ENCODE measurements at regions not wholly inside any gene's neighbourhood (a gene's known extent, or its start where the extent isn't known, plus 50 kb on each side); places are given as distances from the start of the nearest gene placed in this dataset.

DNA sequence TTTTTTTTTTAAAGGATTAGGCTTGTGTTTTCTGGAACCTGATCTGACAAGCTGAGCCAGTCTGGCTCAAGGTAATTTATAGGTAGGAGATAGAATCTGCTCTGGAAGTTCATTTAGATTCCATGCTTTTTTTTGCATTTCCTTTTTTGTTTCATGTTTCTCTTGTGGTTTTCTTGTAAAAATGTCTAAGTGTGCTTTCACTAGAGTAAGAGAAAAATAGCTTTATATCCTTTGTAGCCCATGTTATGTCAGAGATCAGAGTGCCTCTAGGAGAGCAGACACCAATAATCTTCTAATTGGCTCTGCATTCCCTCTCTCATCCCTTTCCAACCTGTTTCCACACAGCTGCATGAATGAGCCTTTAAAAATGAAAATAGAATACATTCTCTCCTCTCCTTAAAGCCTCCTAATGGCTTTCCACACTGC is 389.8 kb upstream of the KCNMB2 start:
- no peak for DNase-seq

DNA sequence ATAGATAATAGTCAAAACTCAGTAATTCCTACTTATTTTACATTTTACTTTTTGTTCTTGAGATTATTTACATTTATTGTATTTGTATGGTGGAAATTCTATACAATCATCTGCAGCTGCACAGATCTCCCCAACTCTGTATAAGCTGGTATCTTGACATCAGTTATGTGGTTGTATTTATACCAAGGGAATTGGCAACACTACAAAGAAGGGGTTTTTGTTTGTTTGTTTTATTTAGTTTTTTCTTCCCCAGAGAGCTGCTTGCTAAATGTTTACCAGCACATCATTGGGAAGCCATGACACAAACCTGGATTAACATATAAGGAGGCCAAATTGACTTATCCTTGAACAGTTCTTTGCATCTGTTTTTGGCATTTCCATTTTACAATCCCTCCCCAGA is 389.2 kb upstream of the KCNMB2 start:
- no peak for DNase-seq

DNA sequence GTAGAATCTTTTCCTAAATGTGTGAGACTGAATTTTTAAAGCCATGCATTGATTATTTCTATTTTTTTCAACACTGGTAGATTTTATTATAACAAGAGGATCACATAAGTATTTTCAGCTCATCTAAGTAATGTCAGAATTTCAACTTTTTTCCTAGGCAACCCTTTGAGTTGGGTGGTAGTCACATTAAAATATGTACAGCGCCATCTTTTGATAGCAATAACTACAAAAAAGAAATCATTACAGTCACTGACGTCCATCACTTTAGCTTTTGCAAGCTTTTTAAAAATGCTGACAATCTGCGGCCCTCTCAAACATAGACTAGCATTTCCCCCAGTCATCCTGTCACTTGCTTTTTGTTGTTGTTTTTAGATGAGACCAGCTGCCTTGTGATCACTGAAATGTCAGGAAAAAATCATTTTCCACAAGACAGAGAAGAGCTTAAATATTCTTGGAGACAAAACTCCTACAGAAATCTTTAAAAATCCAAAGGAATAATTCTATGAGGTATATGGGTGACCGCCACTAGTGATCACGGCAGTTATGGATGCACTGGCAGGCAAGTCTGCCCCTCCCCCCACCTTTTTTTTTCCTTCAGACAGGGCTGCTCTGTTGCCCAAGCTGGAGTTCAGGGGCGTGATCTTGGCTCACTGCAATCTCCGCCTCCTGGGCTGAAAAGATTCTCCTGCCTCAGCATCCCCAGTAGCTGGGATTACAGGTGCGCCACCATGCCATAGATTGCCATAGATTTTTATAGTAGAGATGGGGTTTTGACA is 384.0 kb upstream of the KCNMB2 start:
- DNase-seq: peak; percentile 10

DNA sequence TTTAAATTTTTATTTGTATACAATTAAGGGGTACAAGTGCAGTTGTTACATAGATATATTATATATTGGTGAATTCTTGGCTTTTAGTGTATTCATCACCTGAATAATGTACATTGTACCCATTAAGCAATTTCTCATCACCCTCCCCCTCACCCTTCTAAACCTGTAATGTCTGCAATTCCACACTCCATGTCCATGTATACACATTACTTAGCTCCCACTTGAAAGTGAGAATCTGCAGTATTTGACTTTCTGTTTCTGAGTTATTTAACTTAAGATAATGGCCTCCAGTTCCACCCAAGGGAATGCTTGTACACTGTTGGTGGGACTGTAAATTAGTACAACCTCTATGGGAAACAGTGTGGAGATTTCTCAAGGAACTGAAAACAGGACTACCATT is 383.2 kb upstream of the KCNMB2 start:
- no peak for DNase-seq

DNA sequence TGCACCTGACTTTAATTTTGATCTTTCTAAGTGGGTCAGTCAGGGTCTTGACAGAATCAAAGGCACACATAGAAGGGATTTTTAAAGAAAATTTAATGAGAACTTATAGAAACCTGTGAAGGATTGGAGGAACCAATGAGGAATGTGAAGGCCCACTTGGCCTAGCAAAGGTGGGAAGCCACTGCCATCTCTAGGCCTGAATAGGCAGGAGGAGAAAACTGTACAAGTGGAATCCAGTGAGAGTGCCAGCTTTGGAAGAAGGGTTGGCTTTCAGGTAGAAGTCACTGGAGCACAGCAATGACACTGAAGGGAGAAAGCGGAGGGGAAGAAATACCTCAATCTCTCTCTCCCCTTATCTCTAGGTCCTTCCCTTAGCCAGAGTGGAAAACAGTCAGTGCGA is 380.7 kb upstream of the KCNMB2 start:
- DNase-seq: peak; percentile 18

DNA sequence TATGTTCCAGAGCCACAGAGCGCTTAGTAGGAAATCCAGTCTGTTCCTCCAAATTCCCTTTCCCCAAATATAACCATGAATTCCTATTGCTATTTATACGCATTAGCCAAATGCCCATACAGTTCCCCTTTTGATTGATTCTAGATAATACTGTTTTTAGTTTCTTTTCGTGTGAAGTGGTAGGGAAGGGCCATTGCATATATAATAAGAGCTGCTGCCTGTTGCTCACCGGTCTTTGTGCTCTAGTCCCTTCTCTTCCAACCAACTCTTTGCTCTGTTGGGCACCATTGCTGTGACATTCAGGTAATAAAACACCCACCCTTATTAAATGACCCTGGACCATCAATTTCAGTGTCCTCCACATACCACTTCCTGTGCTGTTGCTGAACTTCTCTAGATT is 379.9 kb upstream of the KCNMB2 start:
- DNase-seq: no peak

DNA sequence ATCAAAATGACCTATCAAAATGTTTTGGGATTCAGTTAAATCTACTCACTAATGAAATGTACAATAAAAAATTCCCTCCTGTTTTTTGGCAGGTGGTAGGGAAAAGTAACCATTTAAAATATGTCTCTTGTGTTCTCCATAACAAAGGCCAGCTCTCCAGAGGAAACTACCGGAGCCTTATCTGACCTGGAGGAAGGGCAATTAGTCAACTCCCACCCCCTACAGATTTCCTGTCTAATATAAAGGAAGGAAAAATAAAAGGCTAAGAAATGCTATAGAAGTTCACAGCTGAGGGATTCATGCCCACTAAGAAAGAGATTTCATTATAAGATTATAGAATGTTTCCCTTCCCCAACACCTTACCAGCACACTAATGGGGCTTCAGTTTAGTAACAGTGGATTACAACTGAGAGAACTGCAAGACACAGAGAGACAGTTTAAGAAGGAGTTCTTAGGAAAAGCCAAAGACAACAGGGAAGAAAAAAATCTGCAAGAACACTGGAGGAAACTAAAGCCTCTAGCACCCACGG is 376.5 kb upstream of the KCNMB2 start:
- no peak for DNase-seq

DNA sequence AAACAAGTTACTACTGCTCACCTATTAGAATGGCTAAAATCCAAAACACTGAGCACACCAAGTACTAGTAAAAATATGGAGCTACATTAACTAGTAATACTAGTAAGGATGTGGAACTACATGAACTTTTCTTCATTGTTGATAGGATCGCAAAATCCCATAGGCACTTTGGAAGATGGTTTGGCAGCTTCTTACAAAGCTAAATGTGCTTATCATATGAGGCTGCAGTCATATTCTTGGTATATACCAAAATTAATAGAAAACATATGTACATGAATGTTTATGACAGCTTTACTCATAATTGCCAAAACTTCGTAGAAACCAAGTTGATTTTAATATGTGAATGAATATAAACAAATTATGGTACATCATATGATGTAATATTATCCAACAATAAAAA is 366.8 kb upstream of the KCNMB2 start:
- no peak for DNase-seq

DNA sequence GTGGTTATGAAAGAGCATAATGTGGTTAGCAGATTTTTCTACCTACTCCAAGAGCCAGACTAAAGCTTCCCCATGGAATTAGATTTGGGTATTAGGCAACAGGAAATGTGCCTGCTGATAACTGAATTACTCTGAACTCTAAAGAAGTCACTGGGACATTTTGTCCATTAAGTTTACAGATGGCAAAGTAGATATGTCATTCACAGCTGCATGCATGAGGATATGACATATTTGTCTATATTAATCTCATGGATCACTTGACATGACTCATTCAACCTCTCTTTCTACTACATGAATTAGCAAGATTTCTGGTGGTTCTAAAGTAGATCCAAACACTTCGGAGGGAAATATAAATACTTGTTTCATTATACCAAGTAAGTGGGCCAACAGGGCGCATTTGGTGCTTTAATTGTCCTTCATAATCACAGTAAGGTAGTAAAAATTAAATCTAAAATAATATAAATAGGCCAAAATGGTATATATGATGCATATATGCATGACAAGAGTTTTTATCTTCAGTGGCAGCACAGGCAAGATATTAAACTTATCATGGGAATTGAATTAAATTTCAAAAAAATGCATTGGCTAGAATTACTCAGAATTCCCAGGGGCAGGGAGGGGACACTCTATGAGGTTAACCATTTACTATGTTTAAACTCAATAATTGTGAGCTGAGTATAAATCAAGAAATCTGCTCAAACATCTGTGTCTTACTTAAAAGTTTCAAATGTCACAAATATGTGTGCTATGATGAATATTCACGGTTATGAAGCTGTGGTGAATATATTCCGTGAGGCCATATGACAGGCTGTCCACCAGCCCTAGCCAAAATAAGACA is 365.3 kb upstream of the KCNMB2 start:
- no peak for DNase-seq

DNA sequence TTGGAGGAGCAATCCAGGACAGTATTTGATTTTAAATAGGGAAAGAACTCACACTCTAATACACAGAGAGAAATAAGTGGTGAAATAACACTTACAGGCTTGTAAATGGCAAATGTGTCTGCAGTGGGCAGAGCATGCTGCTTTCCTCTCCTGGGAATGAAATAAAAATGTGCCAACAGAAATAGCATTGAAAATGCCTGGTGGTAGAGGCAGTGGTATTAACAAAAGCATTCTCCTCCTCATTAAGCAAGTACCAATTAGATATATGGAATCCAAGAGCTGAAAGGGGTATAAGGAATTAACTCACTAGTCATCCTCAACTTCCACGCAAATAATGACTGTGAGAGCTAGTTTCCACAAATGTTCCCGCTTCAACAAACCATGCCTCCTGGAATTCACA is 364.1 kb upstream of the KCNMB2 start:
- DNase-seq: no peak

DNA sequence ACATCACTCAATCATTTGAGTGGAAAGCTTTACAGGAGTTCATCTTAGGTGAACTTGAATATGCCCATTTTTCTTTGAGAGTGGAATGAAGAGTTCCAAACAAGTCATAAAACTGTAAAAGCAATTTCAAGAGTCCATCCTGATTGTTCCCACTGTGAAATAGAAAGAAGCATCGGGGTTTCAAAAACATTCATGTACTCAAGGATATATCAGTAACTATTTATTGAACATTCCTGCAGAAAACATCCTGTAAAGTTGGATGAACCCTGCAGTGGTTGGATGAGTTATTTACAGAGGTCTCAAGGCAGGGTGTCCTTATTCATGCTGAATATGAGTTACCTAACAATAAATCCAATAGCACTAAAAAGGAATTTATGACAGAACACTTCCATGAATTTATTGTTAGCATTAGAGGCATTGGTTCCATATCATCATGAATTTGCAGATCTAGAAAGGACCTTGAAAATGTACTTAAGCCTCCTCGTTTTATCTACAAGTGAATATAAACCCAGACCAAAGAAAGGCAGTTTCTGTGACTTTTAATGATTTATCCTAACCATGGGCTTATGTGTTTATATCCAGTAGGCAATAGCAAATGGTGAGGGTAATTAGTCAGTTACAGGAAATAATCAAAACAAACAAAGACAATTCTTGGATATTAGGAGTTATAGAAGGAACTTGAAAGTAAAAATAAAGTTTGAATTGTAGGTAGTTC is 361.9 kb upstream of the KCNMB2 start:
- no peak for DNase-seq

DNA sequence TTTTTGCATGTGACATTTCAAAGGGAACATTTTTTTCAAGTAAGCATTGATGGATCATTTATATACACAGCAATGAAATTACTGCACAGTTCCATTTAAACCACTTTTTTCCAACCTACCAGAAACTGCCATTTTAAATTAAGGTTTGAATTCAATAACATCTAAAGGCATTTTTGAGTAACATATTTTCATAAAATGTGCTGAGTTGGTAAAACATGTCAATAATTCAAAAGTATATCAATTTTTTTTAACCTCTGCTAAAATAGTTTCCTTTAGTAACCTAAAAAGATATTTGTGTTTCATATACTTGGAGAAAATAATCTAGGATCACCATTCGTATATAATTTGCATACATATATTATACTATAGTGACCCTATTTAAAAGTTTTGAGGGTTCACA is 355.1 kb upstream of the KCNMB2 start:
- DNase-seq: no peak

DNA sequence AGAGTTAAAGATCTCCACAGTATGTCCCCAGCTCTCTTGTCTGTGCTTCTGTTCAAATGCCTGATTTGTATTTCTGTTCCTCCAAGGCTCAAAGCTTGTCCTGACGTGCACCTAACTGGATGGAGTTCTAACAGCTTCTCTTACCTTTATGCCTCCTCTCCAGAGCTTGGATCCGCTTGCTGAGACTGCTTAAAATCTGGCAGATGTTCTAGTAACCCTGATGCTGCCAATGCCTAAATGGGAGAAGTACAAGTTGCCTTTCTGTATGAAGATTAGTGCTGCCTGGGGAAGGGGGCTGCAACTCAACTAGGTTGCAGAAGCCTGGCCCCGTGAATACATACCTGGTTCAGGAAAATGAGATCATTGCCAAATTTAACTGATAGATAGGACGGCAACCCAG is 354.5 kb upstream of the KCNMB2 start:
- no peak for DNase-seq

DNA sequence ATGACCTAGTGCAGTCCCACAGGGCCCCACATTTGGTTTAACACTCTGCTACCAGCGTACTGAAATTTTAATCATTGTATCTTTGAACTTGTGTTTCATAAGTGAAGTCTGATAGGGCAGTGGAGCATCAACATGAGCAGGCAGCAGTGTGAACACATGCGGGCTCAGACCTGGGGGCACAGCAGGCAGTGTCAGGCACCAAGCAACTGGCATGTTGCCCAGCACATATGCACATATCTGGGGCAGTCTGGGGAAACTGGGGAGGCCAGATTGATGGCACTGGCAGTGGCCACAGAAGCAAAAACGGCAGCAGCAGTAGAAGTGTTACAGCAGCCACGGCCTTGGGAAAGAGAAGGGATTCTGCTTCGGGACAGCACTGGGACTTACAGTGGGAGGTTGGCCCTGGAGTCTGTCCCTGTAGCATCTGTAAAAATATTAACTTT is 353.9 kb upstream of the KCNMB2 start:
- peak; percentile 73 for DNase-seq

DNA sequence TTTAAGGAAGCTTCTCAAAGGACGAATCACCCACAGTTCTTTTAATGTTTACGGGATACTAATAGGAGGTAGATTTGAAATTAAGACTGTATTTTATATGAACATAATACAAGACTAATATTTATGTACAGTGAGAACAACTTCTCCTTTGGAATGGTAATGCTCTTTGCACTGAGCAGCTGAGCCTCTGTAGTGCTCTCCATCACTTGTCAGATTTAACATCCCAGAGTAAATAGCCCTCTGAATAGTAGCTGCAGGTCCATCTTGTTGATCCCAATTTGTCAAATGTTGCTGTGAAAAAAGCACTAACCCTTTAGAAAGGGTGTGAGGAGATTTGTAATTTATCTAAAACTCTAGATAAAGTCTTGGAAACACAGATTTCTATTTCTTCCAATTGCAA is 351.4 kb upstream of the KCNMB2 start:
- DNase-seq: no peak

DNA sequence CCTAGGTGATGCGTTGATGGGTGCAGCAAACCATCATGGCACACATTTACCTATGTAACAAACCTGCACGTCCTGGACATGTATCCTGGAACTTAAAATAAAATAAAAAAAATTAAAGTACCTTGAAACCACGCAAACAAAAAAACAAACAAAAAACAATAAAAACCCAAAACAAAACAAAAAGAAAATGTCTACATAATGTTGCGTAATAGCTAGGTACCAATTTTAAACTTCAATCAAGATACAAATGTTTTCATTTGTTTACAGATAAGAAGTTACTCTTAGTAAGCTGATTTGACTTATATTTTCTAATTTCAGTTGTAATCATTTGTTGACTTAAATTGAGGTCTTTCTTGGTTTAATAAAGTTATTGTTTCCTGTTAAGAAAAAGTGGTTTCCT is 349.6 kb upstream of the KCNMB2 start:
- no peak for DNase-seq

DNA sequence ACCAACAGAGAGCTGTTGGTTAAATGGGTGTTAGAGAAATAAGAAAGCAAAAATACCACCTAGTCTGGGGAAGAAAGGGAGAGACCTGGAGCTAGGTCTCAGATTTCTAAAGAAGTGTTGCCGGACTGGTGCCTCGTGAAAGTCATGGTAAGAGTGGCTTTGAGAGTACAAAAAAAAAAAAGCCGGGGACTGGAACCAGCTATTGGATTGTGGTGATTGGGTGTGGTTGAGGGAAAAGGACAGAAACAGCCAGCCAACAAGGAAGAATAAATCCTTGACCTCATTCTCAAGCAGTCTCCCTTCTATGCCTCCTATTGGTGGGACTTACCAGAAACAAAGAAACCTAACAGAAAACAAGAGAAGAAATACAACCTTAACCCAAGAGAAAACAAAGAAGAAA is 346.4 kb upstream of the KCNMB2 start:
- no peak for DNase-seq

DNA sequence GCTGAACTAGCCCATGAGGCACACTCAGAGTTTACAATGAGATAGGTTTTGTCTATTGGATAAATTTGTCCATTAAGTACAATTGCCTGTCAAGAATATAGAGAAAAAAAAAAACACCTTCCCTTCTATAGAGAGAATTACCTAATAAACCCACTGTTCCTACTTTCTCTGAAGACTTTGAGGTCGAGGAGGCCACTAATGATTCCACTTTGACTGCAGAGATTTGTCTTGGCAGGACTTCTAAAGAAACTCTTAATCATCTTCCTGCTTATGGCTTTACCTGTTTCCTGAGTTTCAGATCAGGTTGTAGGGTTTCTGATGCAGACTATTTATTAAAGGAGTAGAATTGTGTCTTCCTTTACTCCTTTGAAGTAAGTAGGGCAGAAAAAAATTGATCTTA is 342.4 kb upstream of the KCNMB2 start:
- DNase-seq: no peak

DNA sequence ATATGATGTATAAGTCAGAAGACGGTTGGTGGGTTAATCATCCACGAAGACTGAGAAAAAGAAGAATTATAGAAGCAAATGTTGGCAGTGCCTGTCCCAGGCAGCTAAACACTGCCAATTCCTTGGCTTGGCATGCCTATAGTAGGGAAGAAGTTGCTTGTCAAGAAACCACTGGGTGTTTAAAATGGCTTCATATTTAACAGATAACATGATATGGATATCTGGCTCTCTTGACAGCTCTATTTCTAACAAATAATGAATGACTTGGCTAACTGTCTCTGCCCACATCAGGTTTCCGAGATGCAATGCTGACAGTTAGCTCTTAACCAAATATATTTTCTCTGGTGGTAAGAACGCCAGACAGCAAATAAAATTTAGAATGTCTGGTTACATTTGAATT is 341.7 kb upstream of the KCNMB2 start:
- no peak for DNase-seq

DNA sequence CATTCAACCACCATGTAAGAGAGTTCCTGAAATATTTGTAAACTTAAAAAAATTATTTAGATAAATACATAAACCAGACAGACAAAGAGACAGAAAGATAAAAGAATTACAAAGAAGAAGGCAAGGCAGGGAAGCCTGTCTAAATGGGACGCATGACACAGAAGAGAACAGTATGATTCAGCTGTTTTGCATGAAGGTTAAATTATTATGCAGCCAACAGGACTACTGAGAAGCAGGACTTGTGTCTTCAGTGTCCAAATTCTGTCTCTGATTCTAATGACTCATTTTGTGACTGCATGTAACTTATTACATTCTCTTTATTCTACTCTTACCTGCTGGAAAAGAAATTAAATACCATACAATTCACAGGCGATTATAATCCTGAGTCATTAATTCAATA is 340.4 kb upstream of the KCNMB2 start:
- no peak for DNase-seq

DNA sequence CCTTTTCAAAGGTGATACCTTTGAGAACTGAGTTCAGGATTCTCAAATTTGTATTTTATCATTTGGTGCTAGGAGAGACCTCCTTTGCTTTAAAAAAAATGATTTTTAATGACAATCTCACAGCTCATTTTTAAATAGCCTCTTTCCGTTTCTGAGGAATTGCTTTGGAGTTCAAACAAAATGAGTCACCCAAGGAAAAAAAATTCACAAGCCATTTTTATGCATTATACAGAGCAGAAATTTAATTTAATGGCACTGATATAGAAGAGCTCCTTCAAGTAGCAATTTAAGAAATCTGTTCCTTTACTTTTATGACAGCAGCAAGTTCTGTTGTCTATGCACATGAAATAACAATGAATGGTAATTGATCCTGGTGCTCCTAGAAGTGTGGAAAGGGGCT is 337.9 kb upstream of the KCNMB2 start:
- no peak for DNase-seq

DNA sequence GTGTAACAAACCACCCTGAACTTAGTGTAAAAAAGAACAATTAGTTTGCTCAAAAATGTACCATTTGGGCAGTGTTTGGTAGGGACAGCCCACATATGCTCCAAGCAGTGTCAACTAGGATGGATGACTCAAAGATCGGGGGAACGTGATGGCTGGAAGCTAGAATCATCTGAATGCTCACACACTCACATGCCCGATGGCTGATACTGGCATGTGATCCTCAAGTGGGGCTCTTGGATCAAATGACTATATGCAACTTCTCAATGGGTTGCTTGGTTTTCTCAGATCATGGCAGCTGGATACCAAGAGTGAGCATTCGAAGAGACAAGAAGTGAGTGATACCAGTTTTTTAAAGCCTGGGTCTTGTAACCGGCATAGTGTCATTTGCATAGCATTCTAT is 335.9 kb upstream of the KCNMB2 start:
- no peak for DNase-seq

DNA sequence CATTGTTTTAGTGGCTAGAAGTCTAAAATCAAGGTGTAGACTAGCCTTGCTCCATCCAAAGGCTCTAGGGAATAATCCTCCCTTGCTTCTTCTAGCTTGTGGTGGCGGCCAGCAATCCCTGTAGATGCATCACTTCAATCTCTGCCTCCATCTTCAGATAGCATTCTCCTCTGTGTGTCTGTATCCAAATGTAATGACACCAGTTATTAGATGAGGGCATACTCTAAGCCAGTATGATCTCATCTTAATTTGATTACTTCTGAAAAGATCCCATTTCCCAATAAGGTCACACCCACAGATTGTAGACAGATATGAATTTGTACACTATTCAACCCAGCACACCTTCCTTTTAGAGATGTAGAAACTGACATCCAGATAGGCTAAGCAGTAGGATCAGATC is 334.5 kb upstream of the KCNMB2 start:
- no peak for DNase-seq

DNA sequence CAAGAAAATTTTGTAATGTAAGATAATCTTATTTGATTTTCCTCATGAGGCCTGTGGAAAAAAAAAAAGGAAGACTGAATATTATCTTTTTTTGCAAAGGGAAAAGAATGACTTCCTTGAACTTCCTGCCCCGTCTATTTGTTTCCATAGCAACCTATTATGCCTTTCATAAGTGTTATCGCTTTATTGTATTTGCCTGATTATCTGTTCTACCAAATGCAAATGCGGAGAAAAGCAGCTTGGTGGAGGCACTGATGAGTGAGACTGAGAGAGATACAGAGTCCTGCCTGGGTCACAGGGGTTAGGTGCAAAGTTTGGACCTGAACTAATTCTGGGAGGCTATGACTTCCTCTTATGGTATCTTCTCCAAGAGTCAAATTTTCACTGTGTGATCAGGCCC is 334.0 kb upstream of the KCNMB2 start:
- peak; percentile 4 for DNase-seq

Measured in COR-L47 (cell line).